Mesenchymal stem cell (in vitro differentiated cells and primary cell): ENCODE measurements at regions not wholly inside any gene's neighbourhood (a gene's known extent, or its start where the extent isn't known, plus 50 kb on each side); places are given as distances from the start of the nearest gene placed in this dataset.

ENCODE experiments used
- DNase-seq: peaks from one replicate; pipeline ENCODE4 v3.0.0-alpha.2; 2013
- H2AFZ ChIP-seq: one replicate; pipeline ENCODE4 v1.6.1; 2013; ENCODE audit warnings: low read depth, mild to moderate bottlenecking, control low read depth, inconsistent platforms, low read length, moderate library complexity
- H2AK5ac ChIP-seq: 2 replicates; pipeline ENCODE4 v1.6.1; 2013; ENCODE audit warnings: low read length, moderate library complexity, mild to moderate bottlenecking, inconsistent platforms; ENCODE audit not compliant: severe bottlenecking
- H2BK120ac ChIP-seq: one replicate; pipeline ENCODE4 v1.6.1; 2013; ENCODE audit warnings: low read depth, mild to moderate bottlenecking, inconsistent platforms, low read length, moderate library complexity
- H2BK12ac ChIP-seq, 2 experiments: one replicate each; pipeline ENCODE4 v1.6.1; 2013; ENCODE audit warnings: inconsistent platforms in 2 of 2, low read length in 2 of 2, mild to moderate bottlenecking in 2 of 2, moderate library complexity in 2 of 2, control low read depth in 1 of 2
- H2BK15ac ChIP-seq: one replicate; pipeline ENCODE4 v1.6.1; 2013; ENCODE audit warnings: mild to moderate bottlenecking, low read depth, inconsistent platforms; ENCODE audit not compliant: poor library complexity, severe bottlenecking
- H2BK5ac ChIP-seq: 2 replicates; pipeline ENCODE4 v1.6.1; 2013; ENCODE audit warnings: low read depth, mild to moderate bottlenecking, low read length, control low read depth, inconsistent platforms; ENCODE audit not compliant: poor library complexity, severe bottlenecking
- H3K14ac ChIP-seq, 2 experiments: one replicate each; pipeline ENCODE4 v1.6.1; 2013; ENCODE audit warnings: inconsistent platforms in 2 of 2, low read length in 2 of 2, control low read depth in 1 of 2, mild to moderate bottlenecking in 1 of 2, moderate library complexity in 1 of 2
- H3K18ac ChIP-seq, 2 experiments: one replicate each; pipeline ENCODE4 v1.6.1; 2013; ENCODE audit warnings: inconsistent platforms in 2 of 2, low read length in 2 of 2, control low read depth in 1 of 2, low read depth in 1 of 2, mild to moderate bottlenecking in 1 of 2
- H3K23ac ChIP-seq, 2 experiments: one replicate each; pipeline ENCODE4 v1.6.1; 2013; ENCODE audit warnings: inconsistent platforms in 2 of 2, low read length in 2 of 2, mild to moderate bottlenecking in 2 of 2, moderate library complexity in 2 of 2, control low read depth in 1 of 2
- H3K27ac ChIP-seq: 2 replicates; pipeline ENCODE4 v1.5.1; 2013; ENCODE audit warnings: mild to moderate bottlenecking, moderate library complexity, low read length, control low read depth, inconsistent platforms; ENCODE audit not compliant: poor library complexity, severe bottlenecking
- H3K27me3 ChIP-seq, 2 experiments: 2 replicates each; pipeline versions ENCODE4 v1.6.1 to v1.7.0; 2013; ENCODE audit warnings: low read length in 2 of 2, mild to moderate bottlenecking in 2 of 2, moderate library complexity in 2 of 2, control low read depth in 1 of 2, inconsistent platforms in 1 of 2; ENCODE audit not compliant: control insufficient read depth in 1 of 2, insufficient read depth in 1 of 2
- H3K36me3 ChIP-seq, 2 experiments: 2 replicates each; pipeline versions ENCODE4 v1.6.1 to v1.7.0; 2013; ENCODE audit warnings: low read length in 2 of 2, control low read depth in 1 of 2, inconsistent platforms in 1 of 2, low read depth in 1 of 2, mild to moderate bottlenecking in 1 of 2; ENCODE audit not compliant: insufficient read depth in 2 of 2, control insufficient read depth in 1 of 2
- H3K4ac ChIP-seq, 2 experiments: one replicate each; pipeline ENCODE4 v1.6.1; 2013; ENCODE audit warnings: inconsistent platforms in 2 of 2, low read length in 2 of 2, mild to moderate bottlenecking in 2 of 2, moderate library complexity in 2 of 2, control low read depth in 1 of 2, low read depth in 1 of 2
- H3K4me1 ChIP-seq: 2 replicates; pipeline ENCODE4 v1.6.1; 2013; ENCODE audit warnings: low read depth, low read length, control low read depth; ENCODE audit not compliant: control insufficient read depth, insufficient read depth
- H3K4me2 ChIP-seq: 2 replicates; pipeline ENCODE4 v1.6.1; 2013; ENCODE audit warnings: low read length, mild to moderate bottlenecking, inconsistent platforms; ENCODE audit not compliant: poor library complexity, severe bottlenecking
- H3K4me3 ChIP-seq, 2 experiments: 2 replicates each; pipeline versions ENCODE4 v1.5.1 to v1.7.0; 2013; ENCODE audit warnings: low read length in 2 of 2, mild to moderate bottlenecking in 2 of 2, control low read depth in 1 of 2, low read depth in 1 of 2; ENCODE audit not compliant: insufficient read depth in 1 of 2
- H3K79me1 ChIP-seq: replicated peaks from 2 replicates; pipeline ENCODE4 v1.6.1; 2013; ENCODE audit warnings: mild to moderate bottlenecking, control low read depth, low read length, inconsistent platforms; ENCODE audit not compliant: poor library complexity, severe bottlenecking
- H3K9ac ChIP-seq: 2 replicates; pipeline ENCODE4 v1.7.0; 2013; ENCODE audit warnings: mild to moderate bottlenecking, low read length, moderate library complexity
- H3K9me3 ChIP-seq: 2 replicates; pipeline ENCODE4 v1.7.0; 2013; ENCODE audit warnings: mild to moderate bottlenecking, low read length; ENCODE audit not compliant: control insufficient read depth
- H4K8ac ChIP-seq: one replicate; pipeline ENCODE4 v1.6.1; 2013; ENCODE audit warnings: inconsistent platforms, mild to moderate bottlenecking, low read length, moderate library complexity
- H4K91ac ChIP-seq: one replicate; pipeline ENCODE4 v1.6.1; 2013; ENCODE audit warnings: mild to moderate bottlenecking, low read length, inconsistent platforms
- WGBS: methylation state at CpG from one replicate; pipeline ENCODE4 v1.1.7; 2013; ENCODE audit warnings: mixed read lengths; 5-methylcytosine and 5-hydroxymethylcytosine counted together

GRCh38 chr13:110822669-110822945 lies 92.3 kb downstream of the ANKRD10 start:
- Histone ChIP-seq H2AFZ (no peak overlapping the region), H3K4me3 (no peak overlapping the region), H3K18ac (no peak overlapping the region), H3K9ac (no peak overlapping the region), H4K91ac (no peak overlapping the region), H3K14ac (no peak overlapping the region), H2AK5ac (no peak overlapping the region), H2BK15ac (no peak overlapping the region), H3K4me2 (no peak overlapping the region), H2BK12ac (no peak overlapping the region), H2BK120ac (no peak overlapping the region), H3K4me1 (no peaks in the 10 kb centered on the region), H3K27me3 (no peaks in the 10 kb centered on the region), H3K79me1 (no peaks in the 10 kb centered on the region), H3K36me3 (no peaks in the 10 kb centered on the region), H4K8ac (no peak overlapping the region), H3K27ac (no peak overlapping the region), H2BK5ac (no peak overlapping the region), H3K23ac (no peak overlapping the region), H3K4ac (no peak overlapping the region), H3K9me3 (no peaks in the 10 kb centered on the region)
- DNase-seq, result no peak
- 95% methylated on average over 7 of the region's 10 CpGs for WGBS

GRCh38 chr13:110824702-110825300 lies 90.1 kb downstream of the ANKRD10 start:
- H2BK120ac ChIP-seq, result no peak overlapping the region
- H3K27me3 ChIP-seq, result peaks cover 3 to 10% of the 10 kb centered on the region in 2 experiments
- H3K79me1 ChIP-seq, result no peaks in the 10 kb centered on the region
- no peak overlapping the region for H2BK12ac ChIP-seq
- H2AK5ac ChIP-seq, result no peak overlapping the region
- WGBS, result 95% methylated on average over 10 of the region's 13 CpGs
- H3K36me3 ChIP-seq, result no peaks in the 10 kb centered on the region
- no peak overlapping the region for H2AFZ ChIP-seq
- no peak overlapping the region for H2BK5ac ChIP-seq
- H3K4ac ChIP-seq, result no peak overlapping the region
- no peak overlapping the region for H3K18ac ChIP-seq
- H4K91ac ChIP-seq, result no peak overlapping the region
- H3K4me2 ChIP-seq, result no peak overlapping the region
- H2BK15ac ChIP-seq, result no peak overlapping the region
- H4K8ac ChIP-seq, result no peak overlapping the region
- no peak overlapping the region for H3K4me3 ChIP-seq
- no peak overlapping the region for H3K14ac ChIP-seq
- H3K27ac ChIP-seq, result no peak overlapping the region
- no peaks in the 10 kb centered on the region for H3K4me1 ChIP-seq
- no peak overlapping the region for H3K9ac ChIP-seq
- no peaks in the 10 kb centered on the region for H3K9me3 ChIP-seq
- H3K23ac ChIP-seq, result no peak overlapping the region
- no peak for DNase-seq

GRCh38 chr13:110825516-110825915 lies 89.4 kb downstream of the ANKRD10 start:
- WGBS, result 89% methylated on average over 13 of the region's 13 CpGs
- H3K14ac ChIP-seq, result no peak overlapping the region
- no peak overlapping the region for H3K18ac ChIP-seq
- H2BK120ac ChIP-seq, result no peak overlapping the region
- H2BK12ac ChIP-seq, result no peak overlapping the region
- H2AK5ac ChIP-seq, result no peak overlapping the region
- no peak overlapping the region for H2AFZ ChIP-seq
- no peak overlapping the region for H4K8ac ChIP-seq
- H3K9ac ChIP-seq, result no peak overlapping the region
- H4K91ac ChIP-seq, result no peak overlapping the region
- H3K23ac ChIP-seq, result no peak overlapping the region
- H3K4ac ChIP-seq, result no peak overlapping the region
- H3K27ac ChIP-seq, result no peak overlapping the region
- DNase-seq, result no peak
- H2BK15ac ChIP-seq, result no peak overlapping the region
- H3K9me3 ChIP-seq, result no peaks in the 10 kb centered on the region
- no peaks in the 10 kb centered on the region for H3K4me1 ChIP-seq
- no peak overlapping the region for H2BK5ac ChIP-seq
- no peaks in the 10 kb centered on the region for H3K36me3 ChIP-seq
- H3K79me1 ChIP-seq, result no peaks in the 10 kb centered on the region
- no peak overlapping the region for H3K4me2 ChIP-seq
- H3K27me3 ChIP-seq, result peaks cover 3 to 15% of the 10 kb centered on the region in 2 experiments
- H3K4me3 ChIP-seq, result no peak overlapping the region

- H3K36me3 ChIP-seq, result no peaks in the 10 kb centered on the region
- H3K9me3 ChIP-seq, result no peaks in the 10 kb centered on the region
- H3K23ac ChIP-seq, result no peak overlapping the region
- H3K4me3 ChIP-seq, result no peak overlapping the region
- H4K91ac ChIP-seq, result no peak overlapping the region
- H2BK15ac ChIP-seq, result no peak overlapping the region
- no peaks in the 10 kb centered on the region for H3K79me1 ChIP-seq
- no peak overlapping the region for H2AK5ac ChIP-seq
- no peak overlapping the region for H4K8ac ChIP-seq
- no peak overlapping the region for H2BK120ac ChIP-seq
- DNase-seq, result no peak
- no peak overlapping the region for H2AFZ ChIP-seq
- no peak overlapping the region for H3K9ac ChIP-seq
- no peak overlapping the region for H2BK12ac ChIP-seq
- H2BK5ac ChIP-seq, result no peak overlapping the region
- H3K4me2 ChIP-seq, result no peak overlapping the region
- H3K18ac ChIP-seq, result no peak overlapping the region
- peak overlapping the region in 1 of 2 experiments; percentile 32 for H3K14ac ChIP-seq
- no peaks in the 10 kb centered on the region for H3K4me1 ChIP-seq
- no peak overlapping the region for H3K27ac ChIP-seq
- H3K27me3 ChIP-seq, result peaks cover 3 to 21% of the 10 kb centered on the region in 2 experiments
- no peak overlapping the region for H3K4ac ChIP-seq
- 89% methylated on average over 5 of the region's 5 CpGs for WGBS
Measured at GRCh38 chr13:110826101-110826500, 88.8 kb downstream of the ANKRD10 start.
